ENCODE measurements at regions not wholly inside any gene's neighbourhood (a gene's known extent, or its start where the extent isn't known, plus 50 kb on each side); places are given as distances from the start of the nearest gene placed in this dataset.

GRCh38 chr6:132199343-132199742 is 201.9 kb downstream of the MOXD1 start:
- peaks cover 9% of the 10 kb centered on the region for H3K36me3 Mint-ChIP-seq
- H3K9me3 Mint-ChIP-seq: peaks cover 21% of the 10 kb centered on the region
- H3K27ac Mint-ChIP-seq: no peak overlapping the region
- H3K27me3 Mint-ChIP-seq (ENCODE audit: low read depth): peaks cover 6% of the 10 kb centered on the region; the same call in 1 of the 2 replicates
- no peak overlapping the region for H3K4me3 Mint-ChIP-seq
- TF ChIP-seq E2F4 (CRISPR knock-in tag; IDR thresholded peaks at IDR 0.05; ENCODE audit: borderline replicate concordance, low read depth): no peak
- no peak for TF ChIP-seq CREM (CRISPR knock-in tag; IDR thresholded peaks at IDR 0.05)
- TF ChIP-seq HMGA2 (CRISPR knock-in tag; IDR thresholded peaks at IDR 0.05): no peak
- TF ChIP-seq E2F1 (CRISPR knock-in tag; IDR thresholded peaks at IDR 0.05): no peak
- TF ChIP-seq, protein P1, sequence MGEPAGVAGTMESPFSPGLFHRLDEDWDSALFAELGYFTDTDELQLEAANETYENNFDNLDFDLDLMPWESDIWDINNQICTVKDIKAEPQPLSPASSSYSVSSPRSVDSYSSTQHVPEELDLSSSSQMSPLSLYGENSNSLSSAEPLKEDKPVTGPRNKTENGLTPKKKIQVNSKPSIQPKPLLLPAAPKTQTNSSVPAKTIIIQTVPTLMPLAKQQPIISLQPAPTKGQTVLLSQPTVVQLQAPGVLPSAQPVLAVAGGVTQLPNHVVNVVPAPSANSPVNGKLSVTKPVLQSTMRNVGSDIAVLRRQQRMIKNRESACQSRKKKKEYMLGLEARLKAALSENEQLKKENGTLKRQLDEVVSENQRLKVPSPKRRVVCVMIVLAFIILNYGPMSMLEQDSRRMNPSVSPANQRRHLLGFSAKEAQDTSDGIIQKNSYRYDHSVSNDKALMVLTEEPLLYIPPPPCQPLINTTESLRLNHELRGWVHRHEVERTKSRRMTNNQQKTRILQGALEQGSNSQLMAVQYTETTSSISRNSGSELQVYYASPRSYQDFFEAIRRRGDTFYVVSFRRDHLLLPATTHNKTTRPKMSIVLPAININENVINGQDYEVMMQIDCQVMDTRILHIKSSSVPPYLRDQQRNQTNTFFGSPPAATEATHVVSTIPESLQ (CRISPR knock-in tag; IDR thresholded peaks at IDR 0.05): no peak
- TF ChIP-seq ZBTB21 (CRISPR knock-in tag; IDR thresholded peaks at IDR 0.05; ENCODE audit: borderline replicate concordance): no peak
- TF ChIP-seq ZNF671 (CRISPR knock-in tag; IDR thresholded peaks at IDR 0.05): no peak
- TF ChIP-seq, protein P2, sequence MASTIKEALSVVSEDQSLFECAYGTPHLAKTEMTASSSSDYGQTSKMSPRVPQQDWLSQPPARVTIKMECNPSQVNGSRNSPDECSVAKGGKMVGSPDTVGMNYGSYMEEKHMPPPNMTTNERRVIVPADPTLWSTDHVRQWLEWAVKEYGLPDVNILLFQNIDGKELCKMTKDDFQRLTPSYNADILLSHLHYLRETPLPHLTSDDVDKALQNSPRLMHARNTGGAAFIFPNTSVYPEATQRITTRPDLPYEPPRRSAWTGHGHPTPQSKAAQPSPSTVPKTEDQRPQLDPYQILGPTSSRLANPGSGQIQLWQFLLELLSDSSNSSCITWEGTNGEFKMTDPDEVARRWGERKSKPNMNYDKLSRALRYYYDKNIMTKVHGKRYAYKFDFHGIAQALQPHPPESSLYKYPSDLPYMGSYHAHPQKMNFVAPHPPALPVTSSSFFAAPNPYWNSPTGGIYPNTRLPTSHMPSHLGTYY (CRISPR knock-in tag; IDR thresholded peaks at IDR 0.05): no peak
- TF ChIP-seq, protein P3, sequence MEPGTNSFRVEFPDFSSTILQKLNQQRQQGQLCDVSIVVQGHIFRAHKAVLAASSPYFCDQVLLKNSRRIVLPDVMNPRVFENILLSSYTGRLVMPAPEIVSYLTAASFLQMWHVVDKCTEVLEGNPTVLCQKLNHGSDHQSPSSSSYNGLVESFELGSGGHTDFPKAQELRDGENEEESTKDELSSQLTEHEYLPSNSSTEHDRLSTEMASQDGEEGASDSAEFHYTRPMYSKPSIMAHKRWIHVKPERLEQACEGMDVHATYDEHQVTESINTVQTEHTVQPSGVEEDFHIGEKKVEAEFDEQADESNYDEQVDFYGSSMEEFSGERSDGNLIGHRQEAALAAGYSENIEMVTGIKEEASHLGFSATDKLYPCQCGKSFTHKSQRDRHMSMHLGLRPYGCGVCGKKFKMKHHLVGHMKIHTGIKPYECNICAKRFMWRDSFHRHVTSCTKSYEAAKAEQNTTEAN (CRISPR knock-in tag; IDR thresholded peaks at IDR 0.05): no peak
- peaks cover 9% of the 10 kb centered on the region for H3K4me1 Mint-ChIP-seq
- POLR2A ChIA-PET: no interaction called here
- CTCF ChIA-PET: interaction anchor here (0.6 to 1.0 kb wide), 2 partner anchors 81 to 248 kb away, joined by 3 read pairs; no protein-coding TSS in a partner anchor
- DNase-seq (ENCODE audit: low spot score): no peak
- no peak for ATAC-seq

DNA sequence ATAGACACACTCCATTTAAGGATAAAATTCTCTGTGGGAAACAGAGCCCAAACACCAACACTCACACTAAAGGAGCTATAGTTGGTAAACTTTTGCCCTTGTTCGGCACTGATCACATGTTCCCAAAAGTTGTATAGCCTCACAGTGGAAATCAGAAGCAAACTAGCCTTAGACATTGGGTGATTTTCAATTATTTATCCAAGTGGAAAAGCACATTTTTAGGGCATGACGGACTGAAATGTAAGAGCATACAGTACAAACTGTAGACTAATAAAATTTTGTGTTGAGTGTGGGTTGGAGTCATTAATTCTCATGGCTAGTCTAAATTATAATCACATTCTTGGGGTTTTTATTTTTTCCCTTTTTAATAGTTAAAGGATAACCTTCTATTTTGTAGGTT is 202.4 kb downstream of the MOXD1 start:
- POLR2A ChIA-PET: no interaction called here
- peaks cover 6% of the 10 kb centered on the region; the same call in 1 of the 2 replicates for H3K27me3 Mint-ChIP-seq (ENCODE audit: low read depth)
- H3K27ac Mint-ChIP-seq: no peak overlapping the region
- peaks cover 18% of the 10 kb centered on the region for H3K9me3 Mint-ChIP-seq
- no peak for DNase-seq (ENCODE audit: low spot score)
- no peak for ATAC-seq
- H3K4me1 Mint-ChIP-seq: peaks cover 9% of the 10 kb centered on the region
- H3K4me3 Mint-ChIP-seq: no peak overlapping the region
- peaks cover 9% of the 10 kb centered on the region for H3K36me3 Mint-ChIP-seq
- CTCF ChIA-PET: interaction anchor here (0.6 to 1.0 kb wide), 2 partner anchors 81 to 247 kb away, joined by 3 read pairs; no protein-coding TSS in a partner anchor
- TF ChIP-seq, protein P4, sequence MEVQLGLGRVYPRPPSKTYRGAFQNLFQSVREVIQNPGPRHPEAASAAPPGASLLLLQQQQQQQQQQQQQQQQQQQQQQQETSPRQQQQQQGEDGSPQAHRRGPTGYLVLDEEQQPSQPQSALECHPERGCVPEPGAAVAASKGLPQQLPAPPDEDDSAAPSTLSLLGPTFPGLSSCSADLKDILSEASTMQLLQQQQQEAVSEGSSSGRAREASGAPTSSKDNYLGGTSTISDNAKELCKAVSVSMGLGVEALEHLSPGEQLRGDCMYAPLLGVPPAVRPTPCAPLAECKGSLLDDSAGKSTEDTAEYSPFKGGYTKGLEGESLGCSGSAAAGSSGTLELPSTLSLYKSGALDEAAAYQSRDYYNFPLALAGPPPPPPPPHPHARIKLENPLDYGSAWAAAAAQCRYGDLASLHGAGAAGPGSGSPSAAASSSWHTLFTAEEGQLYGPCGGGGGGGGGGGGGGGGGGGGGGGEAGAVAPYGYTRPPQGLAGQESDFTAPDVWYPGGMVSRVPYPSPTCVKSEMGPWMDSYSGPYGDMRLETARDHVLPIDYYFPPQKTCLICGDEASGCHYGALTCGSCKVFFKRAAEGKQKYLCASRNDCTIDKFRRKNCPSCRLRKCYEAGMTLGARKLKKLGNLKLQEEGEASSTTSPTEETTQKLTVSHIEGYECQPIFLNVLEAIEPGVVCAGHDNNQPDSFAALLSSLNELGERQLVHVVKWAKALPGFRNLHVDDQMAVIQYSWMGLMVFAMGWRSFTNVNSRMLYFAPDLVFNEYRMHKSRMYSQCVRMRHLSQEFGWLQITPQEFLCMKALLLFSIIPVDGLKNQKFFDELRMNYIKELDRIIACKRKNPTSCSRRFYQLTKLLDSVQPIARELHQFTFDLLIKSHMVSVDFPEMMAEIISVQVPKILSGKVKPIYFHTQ (CRISPR knock-in tag; IDR thresholded peaks at IDR 0.05): no peak
- no peak for TF ChIP-seq SMAD4 (CRISPR knock-in tag; IDR thresholded peaks at IDR 0.05)
- no peak for TF ChIP-seq OVOL2 (CRISPR knock-in tag; IDR thresholded peaks at IDR 0.05; ENCODE audit: borderline replicate concordance)
- no peak for TF ChIP-seq ATF1 (CRISPR knock-in tag; IDR thresholded peaks at IDR 0.05)
- TF ChIP-seq RORB (CRISPR knock-in tag; IDR thresholded peaks at IDR 0.05): no peak
- TF ChIP-seq, protein P5, sequence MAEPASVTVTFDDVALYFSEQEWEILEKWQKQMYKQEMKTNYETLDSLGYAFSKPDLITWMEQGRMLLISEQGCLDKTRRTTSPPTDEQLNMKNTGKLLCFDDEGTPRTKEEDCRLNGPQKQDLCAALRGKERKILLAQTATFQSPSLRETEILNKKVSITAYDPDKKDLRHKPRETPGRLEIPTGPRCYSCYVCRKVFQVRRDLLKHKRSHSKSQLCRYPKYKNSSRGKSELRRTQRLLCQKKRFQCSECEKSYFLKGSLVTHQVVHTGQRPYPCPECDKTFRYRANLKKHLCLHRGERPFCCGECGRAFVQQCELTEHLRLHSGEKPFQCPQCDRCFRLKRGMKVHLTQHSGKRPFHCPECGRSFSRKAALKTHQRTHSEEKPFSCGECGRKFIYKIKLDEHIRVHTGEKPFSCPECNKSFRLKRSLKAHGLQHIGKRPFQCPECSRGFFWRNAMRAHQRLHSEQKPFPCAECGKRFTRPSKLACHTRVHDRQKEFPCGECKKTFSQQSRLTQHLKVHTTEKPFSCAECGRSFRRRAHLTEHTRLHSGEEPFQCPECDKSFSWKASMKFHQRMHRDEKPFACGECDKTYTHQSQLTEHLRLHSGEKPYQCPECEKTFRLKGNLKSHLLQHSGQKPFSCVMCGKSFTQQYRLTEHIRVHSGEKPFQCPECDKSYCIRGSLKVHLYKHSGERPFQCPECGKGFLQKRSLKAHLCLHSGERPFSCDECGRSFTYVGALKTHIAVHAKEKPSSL (CRISPR knock-in tag; conservative IDR thresholded peaks at IDR 0.05): no peak
- TF ChIP-seq, protein P6, sequence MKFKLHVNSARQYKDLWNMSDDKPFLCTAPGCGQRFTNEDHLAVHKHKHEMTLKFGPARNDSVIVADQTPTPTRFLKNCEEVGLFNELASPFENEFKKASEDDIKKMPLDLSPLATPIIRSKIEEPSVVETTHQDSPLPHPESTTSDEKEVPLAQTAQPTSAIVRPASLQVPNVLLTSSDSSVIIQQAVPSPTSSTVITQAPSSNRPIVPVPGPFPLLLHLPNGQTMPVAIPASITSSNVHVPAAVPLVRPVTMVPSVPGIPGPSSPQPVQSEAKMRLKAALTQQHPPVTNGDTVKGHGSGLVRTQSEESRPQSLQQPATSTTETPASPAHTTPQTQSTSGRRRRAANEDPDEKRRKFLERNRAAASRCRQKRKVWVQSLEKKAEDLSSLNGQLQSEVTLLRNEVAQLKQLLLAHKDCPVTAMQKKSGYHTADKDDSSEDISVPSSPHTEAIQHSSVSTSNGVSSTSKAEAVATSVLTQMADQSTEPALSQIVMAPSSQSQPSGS (CRISPR knock-in tag; IDR thresholded peaks at IDR 0.05; ENCODE audit: borderline replicate concordance, low read depth): no peak
